HCT116 (cell line): ENCODE measurements at regions not wholly inside any gene's neighbourhood (a gene's known extent, or its start where the extent isn't known, plus 50 kb on each side); places are given as distances from the start of the nearest gene placed in this dataset.

Experiments used
- ATAC-seq: fragments of 200-7000 bp; cut with Tn5 transposase; 2 replicates; pipeline ENCODE4 v1.9.1; 2020; ENCODE audit warnings: mild to moderate bottlenecking, moderate library complexity
- BruUV-seq: library from RNA; stranded (reverse); fragments of 400-500 nt; replicated peaks from 2 replicates; lab custom pipeline; 2021; lab: Mats Ljungman, UMichigan
- CTCF ChIA-PET: fragments of 300-600 bp; sonication (Branson Sonifier 250); formaldehyde crosslinking; loops from one replicate; lab custom pipeline; 2021; ENCODE audit warnings: antibody characterized with exemption; lab: Charles Lee
- POLR2A ChIA-PET: fragments of 300-600, 350-600 bp; sonication (Branson Sonifier 250); formaldehyde crosslinking; loops from one replicate; lab custom pipeline; 2021; ENCODE audit warnings: antibody characterized with exemption; lab: Charles Lee
- RAD21 ChIA-PET, 2 experiments: fragments of 300-600 bp; sonication (Branson Sonifier 250); formaldehyde crosslinking; loops; one replicate each; lab custom pipeline; 2023; ENCODE audit warnings: low total read pairs in 2 of 2; ENCODE audit not compliant: uncharacterized antibody in 2 of 2, unreplicated experiment in 2 of 2, low non-redundant PET in 1 of 2; lab: Charles Lee
- DNase-seq: peaks from one replicate; pipeline ENCODE4 v3.0.0-alpha.2; 2010; ENCODE audit warnings: low read depth, low spot score
- H2AFZ ChIP-seq: fragments of 200-600 bp; shearing (Covaris generic), sonication (generic); 2 replicates; pipeline ENCODE4 v1.6.1; 2017; ENCODE audit warnings: low read depth, mixed run types, mixed read lengths, antibody characterized with exemption, low read length; ENCODE audit not compliant: poor library complexity, severe bottlenecking
- H3K27ac ChIP-seq: 2 replicates; pipeline ENCODE4 v1.5.1; 2012; ENCODE audit warnings: low read depth, low read length
- H3K27me3 ChIP-seq: fragments of 200-600 bp; sonication (generic); 2 replicates; pipeline ENCODE4 v1.6.1; 2016; ENCODE audit warnings: mixed run types, low read length, mixed read lengths; ENCODE audit not compliant: insufficient read depth
- H3K36me3 ChIP-seq, 2 experiments: fragments of 200-500 bp in 1 of 2; fragments of 200-600 bp in 1 of 2; sonication (Bioruptor generic) in 1 of 2; sonication (generic) in 1 of 2; 2 replicates each; pipeline versions ENCODE4 v1.5.1 to v1.6.1; 2014 to 2016; ENCODE audit warnings: low read length in 2 of 2, inconsistent platforms in 1 of 2, mixed read lengths in 1 of 2, mixed run types in 1 of 2; ENCODE audit not compliant: insufficient read depth in 2 of 2, control insufficient read depth in 1 of 2
- H3K4me1 ChIP-seq, 2 experiments: fragments of 200-600 bp in 1 of 2; sonication (generic) in 1 of 2; 2 replicates each; pipeline versions ENCODE4 v1.5.1 to v1.6.1; 2012 to 2017; ENCODE audit warnings: low read length in 2 of 2, inconsistent platforms in 1 of 2, mild to moderate bottlenecking in 1 of 2, mixed read lengths in 1 of 2, mixed run types in 1 of 2, moderate library complexity in 1 of 2; ENCODE audit not compliant: insufficient read depth in 2 of 2, control insufficient read depth in 1 of 2
- H3K4me2 ChIP-seq: fragments of 200-600 bp; sonication (generic); 2 replicates; pipeline ENCODE4 v1.6.1; 2017; ENCODE audit warnings: mixed run types, low read length, mixed read lengths
- H3K4me3 ChIP-seq, 2 experiments: fragments of 200-600 bp in 1 of 2; sonication (generic) in 1 of 2; replicated peaks in 1 of 2; 2 replicates each; pipeline ENCODE4 v1.5.1; 2011 to 2016; ENCODE audit warnings: low read length in 2 of 2, control low read depth in 1 of 2, low read depth in 1 of 2, mild to moderate bottlenecking in 1 of 2, mixed read lengths in 1 of 2, mixed run types in 1 of 2
- H3K79me2 ChIP-seq: fragments of 200-600 bp; sonication (generic); 2 replicates; pipeline ENCODE4 v1.6.1; 2017; ENCODE audit warnings: mild to moderate bottlenecking, mixed run types, low read length, moderate library complexity, mixed read lengths; ENCODE audit not compliant: insufficient read depth
- H3K9ac ChIP-seq: fragments of 200-600 bp; sonication (generic); 2 replicates; pipeline ENCODE4 v1.6.1; 2016; ENCODE audit warnings: low read length, mixed read lengths
- H3K9me2 ChIP-seq: fragments of 200-600 bp; sonication (generic), shearing (Covaris generic); 2 replicates; pipeline ENCODE4 v1.6.1; 2017; ENCODE audit warnings: mixed run types, mild to moderate bottlenecking, moderate library complexity; ENCODE audit not compliant: insufficient read depth
- H3K9me3 ChIP-seq, 2 experiments: fragments of 200-500 bp in 1 of 2; fragments of 200-600 bp in 1 of 2; sonication (Bioruptor generic) in 1 of 2; sonication (generic) in 1 of 2; 2 replicates each; pipeline ENCODE4 v1.6.1; 2014 to 2017; ENCODE audit warnings: low read length in 2 of 2, mixed read lengths in 2 of 2, inconsistent platforms in 1 of 2, low read depth in 1 of 2, mild to moderate bottlenecking in 1 of 2, mixed run types in 1 of 2, moderate library complexity in 1 of 2; ENCODE audit not compliant: control insufficient read depth in 1 of 2, insufficient read depth in 1 of 2
- H4K20me1 ChIP-seq: fragments of 200-600 bp; sonication (generic), shearing (Covaris generic); 2 replicates; pipeline ENCODE4 v1.6.1; 2017; ENCODE audit warnings: mixed run types, mild to moderate bottlenecking, moderate library complexity; ENCODE audit not compliant: insufficient read depth
- ATF3 ChIP-seq: IDR thresholded peaks from 2 replicates; pipeline ENCODE4 v1.6.1; 2012
- CBX3 ChIP-seq: IDR thresholded peaks from 2 replicates; pipeline ENCODE4 v1.6.1; 2012; ENCODE audit warnings: low read depth
- CEBPB ChIP-seq: IDR thresholded peaks from 2 replicates; pipeline ENCODE4 v1.6.1; 2012; ENCODE audit warnings: low read depth
- CTCF ChIP-seq, 3 experiments: fragments of 200-600 bp in 1 of 3; sonication (generic) in 1 of 3; IDR thresholded peaks in 2 of 3; conservative IDR thresholded peaks in 1 of 3; 2 replicates each; pipeline ENCODE4 v1.5.1; 2012 to 2017; ENCODE audit warnings: low read depth in 2 of 3, low read length in 2 of 3, antibody characterized with exemption in 1 of 3, borderline replicate concordance in 1 of 3, control low read depth in 1 of 3, mild to moderate bottlenecking in 1 of 3, mixed read lengths in 1 of 3, mixed run types in 1 of 3, moderate library complexity in 1 of 3; ENCODE audit not compliant: insufficient read depth in 1 of 3
- EZH2 ChIP-seq: fragments of 200-600 bp; sonication (generic); IDR thresholded peaks from 2 replicates; pipeline ENCODE4 v1.6.1; 2017; ENCODE audit warnings: antibody characterized with exemption, mixed run types
- MAX ChIP-seq: IDR thresholded peaks from 2 replicates; pipeline ENCODE4 v1.6.1; 2012
- RAD21 ChIP-seq: IDR thresholded peaks from 2 replicates; pipeline ENCODE4 v1.6.1; 2012; ENCODE audit warnings: low read depth, mild to moderate bottlenecking
- REST ChIP-seq: IDR thresholded peaks from 2 replicates; pipeline ENCODE4 v1.6.1; 2012; ENCODE audit warnings: low read depth
- SRF ChIP-seq: IDR thresholded peaks from 2 replicates; pipeline ENCODE4 v1.6.1; 2012; ENCODE audit warnings: low read depth
- TCF7L2 ChIP-seq: IDR thresholded peaks from 2 replicates; pipeline ENCODE4 v1.7.0; 2011; ENCODE audit warnings: borderline replicate concordance, inconsistent platforms; ENCODE audit not compliant: insufficient read depth, insufficient read length; ENCODE audit errors: extremely low read depth
- ZBTB33 ChIP-seq: IDR thresholded peaks from 2 replicates; pipeline ENCODE4 v1.6.1; 2011; ENCODE audit warnings: mild to moderate bottlenecking, low read length, moderate library complexity; ENCODE audit not compliant: insufficient replicate concordance; ENCODE audit errors: extremely low read depth
- ZFX ChIP-seq: fragments of 450-650 bp; IDR thresholded peaks from 2 replicates; pipeline ENCODE4 v1.6.1; 2017
- ZNF274 ChIP-seq: fragments of 200-500 bp; sonication (Bioruptor generic); IDR thresholded peaks from 2 replicates; pipeline ENCODE4 v1.6.1; 2014; ENCODE audit warnings: mild to moderate bottlenecking, low read depth, low read length, inconsistent platforms
- intact Hi-C: fragments of 100-400 bp; cut with micrococcal nuclease; formaldehyde crosslinking; loops from 2 replicates; pipeline ENCODE4 v1.10.0; 2022

- intact Hi-C loops = no loop called here
- H2AFZ ChIP-seq = no peak overlapping the region
- ChIA-PET CTCF (no interaction called here), POLR2A (no interaction called here), RAD21 (no interaction called here)
- no peak overlapping the region for H3K4me2 ChIP-seq
- no peak for ATAC-seq
- H3K4me3 ChIP-seq = no peak overlapping the region
- no peak for DNase-seq
- H3K27ac ChIP-seq = no peak overlapping the region
- no peaks in the 10 kb centered on the region for H3K27me3 ChIP-seq
- H3K36me3 ChIP-seq = no peaks in the 10 kb centered on the region
- H3K9ac ChIP-seq = no peak overlapping the region
- H3K9me2 ChIP-seq = no peaks in the 10 kb centered on the region
- H3K4me1 ChIP-seq = no peaks in the 10 kb centered on the region
- H3K79me2 ChIP-seq = no peaks in the 10 kb centered on the region
- H3K9me3 ChIP-seq = no peaks in the 10 kb centered on the region; a peak in 3 of 4 replicates
- BruUV-seq = no TSS peak
- no peak for TF ChIP-seq ATF3
- TF ChIP-seq CEBPB = no peak
- TF ChIP-seq CBX3 = no peak
- no peak for TF ChIP-seq CTCF (IDR thresholded peaks at IDR 0.05 in 2 of 3, conservative IDR thresholded peaks at IDR 0.05 in 1 of 3; ENCODE audit: borderline replicate concordance in 1 of 3, insufficient read depth in 1 of 3, low read depth in 2 of 3, low read length in 2 of 3)
- TF ChIP-seq ZNF274 = no peak
- TF ChIP-seq TCF7L2 = no peak
- no peak for TF ChIP-seq ZBTB33
- TF ChIP-seq RAD21 = no peak
- no peak for TF ChIP-seq EZH2
- no peak for TF ChIP-seq MAX
- no peak for TF ChIP-seq SRF
- no peak for TF ChIP-seq REST
- TF ChIP-seq ZFX = no peak
- H4K20me1 ChIP-seq = no peaks in the 10 kb centered on the region
These were observed 815.8 kb upstream of the FAM98A start for GRCh38 chr2:34414856-34415255.
